ENCODE measurements at regions not wholly inside any gene's neighbourhood (a gene's known extent, or its start where the extent isn't known, plus 50 kb on each side); places are given as distances from the start of the nearest gene placed in this dataset.

DNA sequence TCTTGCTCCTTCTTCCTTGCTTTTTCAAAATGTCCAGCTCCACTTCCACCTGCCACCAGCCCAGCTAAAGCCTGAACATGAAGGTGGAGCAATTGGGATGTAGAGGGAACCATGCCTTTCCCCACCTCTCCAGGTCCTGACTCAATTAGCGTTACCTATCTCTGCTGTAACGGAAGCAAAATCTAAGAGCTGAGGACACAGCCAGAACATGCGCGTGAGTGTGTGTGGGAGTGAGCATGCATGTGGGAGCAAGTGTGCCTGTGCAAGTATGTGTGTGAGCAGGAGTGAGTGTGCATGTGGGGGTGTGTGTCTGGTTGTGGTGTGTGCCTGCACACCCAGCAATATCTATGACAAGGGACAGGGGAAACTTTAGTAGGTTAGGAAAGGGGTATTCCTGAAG, 364.5 kb downstream of the MID1IP1 start:
- peaks cover 23% of the 10 kb centered on the region for H3K27me3 ChIP-seq (ENCODE audit: control insufficient read depth, insufficient read depth, low read length)
- BruUV-seq (replicated peaks) = no TSS peak
- H3K9ac ChIP-seq (ENCODE audit: low read depth, low read length) = no peak overlapping the region
- TF ChIP-seq SMC3 (IDR thresholded peaks at IDR 0.05; ENCODE audit: low read depth, low read length) (no peak), CHD1 (IDR thresholded peaks at IDR 0.05; ENCODE audit: low read depth, low read length) (no peak), MXI1 (IDR thresholded peaks at IDR 0.05; ENCODE audit: borderline replicate concordance, low read depth, low read length) (no peak)
- TF ChIP-seq, protein P1, sequence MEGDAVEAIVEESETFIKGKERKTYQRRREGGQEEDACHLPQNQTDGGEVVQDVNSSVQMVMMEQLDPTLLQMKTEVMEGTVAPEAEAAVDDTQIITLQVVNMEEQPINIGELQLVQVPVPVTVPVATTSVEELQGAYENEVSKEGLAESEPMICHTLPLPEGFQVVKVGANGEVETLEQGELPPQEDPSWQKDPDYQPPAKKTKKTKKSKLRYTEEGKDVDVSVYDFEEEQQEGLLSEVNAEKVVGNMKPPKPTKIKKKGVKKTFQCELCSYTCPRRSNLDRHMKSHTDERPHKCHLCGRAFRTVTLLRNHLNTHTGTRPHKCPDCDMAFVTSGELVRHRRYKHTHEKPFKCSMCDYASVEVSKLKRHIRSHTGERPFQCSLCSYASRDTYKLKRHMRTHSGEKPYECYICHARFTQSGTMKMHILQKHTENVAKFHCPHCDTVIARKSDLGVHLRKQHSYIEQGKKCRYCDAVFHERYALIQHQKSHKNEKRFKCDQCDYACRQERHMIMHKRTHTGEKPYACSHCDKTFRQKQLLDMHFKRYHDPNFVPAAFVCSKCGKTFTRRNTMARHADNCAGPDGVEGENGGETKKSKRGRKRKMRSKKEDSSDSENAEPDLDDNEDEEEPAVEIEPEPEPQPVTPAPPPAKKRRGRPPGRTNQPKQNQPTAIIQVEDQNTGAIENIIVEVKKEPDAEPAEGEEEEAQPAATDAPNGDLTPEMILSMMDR (conservative IDR thresholded peaks at IDR 0.05; ENCODE audit: low read depth, low read length) = no peak
- TF ChIP-seq, protein P2, sequence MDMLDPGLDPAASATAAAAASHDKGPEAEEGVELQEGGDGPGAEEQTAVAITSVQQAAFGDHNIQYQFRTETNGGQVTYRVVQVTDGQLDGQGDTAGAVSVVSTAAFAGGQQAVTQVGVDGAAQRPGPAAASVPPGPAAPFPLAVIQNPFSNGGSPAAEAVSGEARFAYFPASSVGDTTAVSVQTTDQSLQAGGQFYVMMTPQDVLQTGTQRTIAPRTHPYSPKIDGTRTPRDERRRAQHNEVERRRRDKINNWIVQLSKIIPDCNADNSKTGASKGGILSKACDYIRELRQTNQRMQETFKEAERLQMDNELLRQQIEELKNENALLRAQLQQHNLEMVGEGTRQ (IDR thresholded peaks at IDR 0.05; ENCODE audit: low read depth, low read length) = no peak
- TF ChIP-seq, protein P3, sequence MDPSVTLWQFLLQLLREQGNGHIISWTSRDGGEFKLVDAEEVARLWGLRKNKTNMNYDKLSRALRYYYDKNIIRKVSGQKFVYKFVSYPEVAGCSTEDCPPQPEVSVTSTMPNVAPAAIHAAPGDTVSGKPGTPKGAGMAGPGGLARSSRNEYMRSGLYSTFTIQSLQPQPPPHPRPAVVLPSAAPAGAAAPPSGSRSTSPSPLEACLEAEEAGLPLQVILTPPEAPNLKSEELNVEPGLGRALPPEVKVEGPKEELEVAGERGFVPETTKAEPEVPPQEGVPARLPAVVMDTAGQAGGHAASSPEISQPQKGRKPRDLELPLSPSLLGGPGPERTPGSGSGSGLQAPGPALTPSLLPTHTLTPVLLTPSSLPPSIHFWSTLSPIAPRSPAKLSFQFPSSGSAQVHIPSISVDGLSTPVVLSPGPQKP (IDR thresholded peaks at IDR 0.05; ENCODE audit: borderline replicate concordance, low read depth, low read length) = no peak
- H3K14ac ChIP-seq (replicated peaks; ENCODE audit: low read depth, low read length) = no peak overlapping the region
- H3K4ac ChIP-seq (ENCODE audit: low read depth, low read length) = no peak overlapping the region
- H3K27ac ChIP-seq (ENCODE audit: insufficient read depth, low read length) = no peak overlapping the region
- no peak overlapping the region for H3K4me2 ChIP-seq (ENCODE audit: low read depth, low read length)
- H3K9me3 ChIP-seq (ENCODE audit: control insufficient read depth, insufficient read depth, low read length) = no peaks in the 10 kb centered on the region
- H3K56ac ChIP-seq (ENCODE audit: extremely low read depth, insufficient read depth, low read length) = no peak overlapping the region
- H3K18ac ChIP-seq (ENCODE audit: low read depth, low read length) = no peak overlapping the region
- no peak overlapping the region for H2BK15ac ChIP-seq (ENCODE audit: low read depth, low read length)
- H4K20me1 ChIP-seq (ENCODE audit: insufficient read depth, low read length) = no peaks in the 10 kb centered on the region
- H4K8ac ChIP-seq (ENCODE audit: low read depth in 2 of 2, low read length in 2 of 2) = no peak overlapping the region
- DNase-seq (no peak), ATAC-seq (ENCODE audit: low read depth) (no peak)
- no peak overlapping the region for H2BK20ac ChIP-seq (ENCODE audit: low read depth, low read length)
- no peak overlapping the region for H2BK5ac ChIP-seq (ENCODE audit: low read depth, low read length, poor library complexity, severe bottlenecking)
- H2AFZ ChIP-seq (replicated peaks; ENCODE audit: low read length, poor library complexity) = no peak overlapping the region
- no peak overlapping the region for H3K4me3 ChIP-seq (ENCODE audit: insufficient read depth, low read depth, low read length)
- H4K5ac ChIP-seq (ENCODE audit: low read depth, low read length) = no peak overlapping the region
- intact Hi-C loops (cut with micrococcal nuclease) = no loop called here
- ChIA-PET POLR2A (ENCODE audit: unreplicated experiment) (no interaction called here), CTCF (no interaction called here)
- H4K91ac ChIP-seq (ENCODE audit: insufficient read depth, low read depth, low read length) = no peak overlapping the region
- H3K4me1 ChIP-seq (ENCODE audit: control insufficient read depth, insufficient read depth, low read length) = no peaks in the 10 kb centered on the region
- no peak overlapping the region for H2BK120ac ChIP-seq (ENCODE audit: low read depth, low read length)
- no peaks in the 10 kb centered on the region for H3K79me1 ChIP-seq (ENCODE audit: low read depth in 1 of 2, low read length in 2 of 2)
- no peaks in the 10 kb centered on the region for H3K36me3 ChIP-seq (ENCODE audit: control insufficient read depth, insufficient read depth, low read length)
- dilution Hi-C loops (cut with HindIII; ENCODE audit: low sequenced_read_pairs, unreplicated experiment) = no loop called here
- no peak overlapping the region for H2AK9ac ChIP-seq (replicated peaks; ENCODE audit: low read depth, low read length, poor library complexity)
- no peaks in the 10 kb centered on the region for H3K9me1 ChIP-seq (ENCODE audit: insufficient read depth, low read length)
- 100% methylated on average over 2 of the region's 4 CpGs; no CpG with 5 or more reads in 1 of the 2 experiments for WGBS, 2 experiments (ENCODE audit: extremely low coverage in 2 of 2, insufficient read length in 1 of 2)
- in situ Hi-C loops (cut with MboI; ENCODE audit: low sequenced_read_pairs) = no loop called here
- H3K23ac ChIP-seq (ENCODE audit: low read depth, low read length) = no peak overlapping the region
- no peak overlapping the region for H2AK5ac ChIP-seq (ENCODE audit: low read depth, low read length)

Measured in IMR-90 (cell line).